Endothelial cell of umbilical vein (primary cell): ENCODE measurements at regions not wholly inside any gene's neighbourhood (a gene's known extent, or its start where the extent isn't known, plus 50 kb on each side); places are given as distances from the start of the nearest gene placed in this dataset.

Experiments
- BruUV-seq: library from RNA; stranded (reverse); fragments of 400-500 nt; replicated peaks from 2 replicates; lab custom pipeline; 2021; lab: Mats Ljungman, UMichigan
- CTCF ChIA-PET: fragments of 300-600, 350-600 bp; sonication (Branson Sonifier 250); formaldehyde crosslinking; loops from one replicate; lab custom pipeline; 2021; ENCODE audit warnings: antibody characterized with exemption, inconsistent platforms; lab: Charles Lee
- POLR2A ChIA-PET: fragments of 300-600, 350-600 bp; sonication (Branson Sonifier 250); formaldehyde crosslinking; loops from one replicate; lab custom pipeline; 2021; ENCODE audit warnings: antibody characterized with exemption, inconsistent platforms; lab: Charles Lee
- DNase-seq: peaks from one replicate; pipeline ENCODE4 v3.0.0-alpha.2; 2011; ENCODE audit warnings: low read depth, low spot score
- FAIRE-seq: peaks from 2 replicates; lab custom pipeline; 2011; peaks lifted over from hg19 to GRCh38; lab: Jason Lieb, UNC
- H2AFZ ChIP-seq: 2 replicates; pipeline ENCODE4 v1.6.0; 2012; ENCODE audit warnings: low read depth, low read length, control low read depth, inconsistent platforms
- H3K27ac ChIP-seq: 2 replicates; pipeline ENCODE4 v1.5.1; 2011; ENCODE audit warnings: low read depth, mild to moderate bottlenecking, control low read depth, low read length, moderate library complexity; ENCODE audit not compliant: insufficient read depth
- H3K27me3 ChIP-seq, 2 experiments: 2 replicates each; pipeline versions ENCODE4 v1.6.0 to v1.6.1; 2011; ENCODE audit warnings: low read length in 2 of 2, mixed read lengths in 1 of 2; ENCODE audit not compliant: control insufficient read depth in 2 of 2, insufficient read depth in 2 of 2
- H3K36me3 ChIP-seq, 2 experiments: 2 replicates in 1 of 2; 3 replicates in 1 of 2; pipeline ENCODE4 v1.5.1; 2011; ENCODE audit warnings: low read length in 2 of 2, mild to moderate bottlenecking in 1 of 2, moderate library complexity in 1 of 2; ENCODE audit not compliant: control insufficient read depth in 2 of 2, insufficient read depth in 2 of 2; ENCODE audit errors: extremely low read depth in 1 of 2
- H3K4me1 ChIP-seq: 3 replicates; pipeline ENCODE4 v1.5.1; 2011; ENCODE audit warnings: mild to moderate bottlenecking, low read length; ENCODE audit not compliant: control insufficient read depth, insufficient read depth; ENCODE audit errors: extremely low read depth
- H3K4me2 ChIP-seq: 2 replicates; pipeline ENCODE4 v1.6.1; 2011; ENCODE audit warnings: low read length, control low read depth, mixed read lengths; ENCODE audit not compliant: insufficient read depth
- H3K4me3 ChIP-seq, 3 experiments: fragments of 200-600 bp in 1 of 3; sonication (generic), shearing (Covaris generic) in 1 of 3; replicated peaks in 1 of 3; 2 replicates each; pipeline ENCODE4 v1.5.1; 2011 to 2016; ENCODE audit warnings: control low read depth in 3 of 3, low read length in 3 of 3, mild to moderate bottlenecking in 2 of 3, inconsistent platforms in 1 of 3, low read depth in 1 of 3, moderate library complexity in 1 of 3; ENCODE audit not compliant: insufficient read depth in 1 of 3
- H3K79me2 ChIP-seq: 2 replicates; pipeline ENCODE4 v1.6.0; 2012; ENCODE audit warnings: low read length, inconsistent platforms; ENCODE audit not compliant: control insufficient read depth, insufficient read depth
- H3K9ac ChIP-seq: replicated peaks from 2 replicates; pipeline ENCODE3; 2011; ENCODE audit warnings: low read length, control low read depth; ENCODE audit not compliant: insufficient read depth; ENCODE audit errors: extremely low read depth
- H3K9me1 ChIP-seq: replicated peaks from 3 replicates; pipeline ENCODE4 v1.6.0; 2011; ENCODE audit warnings: mild to moderate bottlenecking, low read length; ENCODE audit not compliant: control insufficient read depth, insufficient read depth; ENCODE audit errors: extremely low read depth
- H3K9me3 ChIP-seq: replicated peaks from 2 replicates; pipeline ENCODE4 v1.5.1; 2012; ENCODE audit warnings: low read length, inconsistent platforms; ENCODE audit not compliant: control insufficient read depth, insufficient read depth
- H4K20me1 ChIP-seq: replicated peaks from 2 replicates; pipeline ENCODE3; 2011; ENCODE audit warnings: mild to moderate bottlenecking, low read length; ENCODE audit not compliant: control insufficient read depth, insufficient read depth; ENCODE audit errors: extremely low read depth
- CTCF ChIP-seq, 2 donors: IDR thresholded peaks; 1 replicate in 1 of 2; 2 replicates in 1 of 2; pipeline ENCODE4 v1.5.1; 2011; ENCODE audit warnings: low read length in 2 of 2, mild to moderate bottlenecking in 2 of 2, moderate library complexity in 2 of 2, control low read depth in 1 of 2, inconsistent platforms in 1 of 2, low read depth in 1 of 2; ENCODE audit not compliant: insufficient read depth in 1 of 2; ENCODE audit errors: extremely low read depth in 1 of 2
- EZH2 ChIP-seq: IDR thresholded peaks from 2 replicates; pipeline ENCODE4 v1.6.1; 2012; ENCODE audit warnings: borderline replicate concordance, low read depth, mild to moderate bottlenecking, moderate library complexity, low read length, inconsistent platforms; ENCODE audit not compliant: severe bottlenecking
- FOS ChIP-seq: IDR thresholded peaks from 2 replicates; pipeline ENCODE4 v1.6.1; 2011; ENCODE audit warnings: mild to moderate bottlenecking, low read length, moderate library complexity, borderline replicate concordance; ENCODE audit not compliant: insufficient read depth
- GATA2 ChIP-seq: IDR thresholded peaks from 2 replicates; pipeline ENCODE4 v1.7.0; 2011; ENCODE audit warnings: low read depth, mild to moderate bottlenecking, moderate library complexity, mixed read lengths, low read length; ENCODE audit not compliant: insufficient read length, insufficient read depth
- JUN ChIP-seq: IDR thresholded peaks from 2 replicates; pipeline ENCODE4 v1.6.1; 2011; ENCODE audit warnings: borderline replicate concordance, low read depth; ENCODE audit not compliant: insufficient read length, insufficient read depth
- MAX ChIP-seq: IDR thresholded peaks from 2 replicates; pipeline ENCODE4 v1.6.1; 2011; ENCODE audit not compliant: insufficient read depth, insufficient read length
- MYC ChIP-seq: IDR thresholded peaks from one replicate; pipeline ENCODE4 v1.6.1; 2011; ENCODE audit warnings: mild to moderate bottlenecking, low read depth, low read length
- POLR2A ChIP-seq: IDR thresholded peaks from 2 replicates; pipeline ENCODE4 v1.6.1; 2012; ENCODE audit warnings: low read depth, mild to moderate bottlenecking, control low read depth, low read length
- POLR2AphosphoS5 ChIP-seq: IDR thresholded peaks from 2 replicates; pipeline ENCODE4 v1.6.1; 2012; ENCODE audit warnings: low read depth, mild to moderate bottlenecking, control low read depth, low read length, moderate library complexity; ENCODE audit not compliant: insufficient read depth
- dilution Hi-C: fragments of 300-500 bp; cut with MboI; formaldehyde crosslinking; loops from one replicate; pipeline ENCODE4 v1.15.0; 2019; ENCODE audit warnings: low sequenced_read_pairs; ENCODE audit not compliant: extremely low pct_ligation_motif_present
- intact Hi-C: fragments of 100-400 bp; cut with micrococcal nuclease; formaldehyde crosslinking; loops from one replicate; pipeline ENCODE4 v1.10.0; 2022

- Histone ChIP-seq H3K79me2 (no peaks in the 10 kb centered on the region), H3K9me1 (no peaks in the 10 kb centered on the region), H3K4me2 (no peak overlapping the region), H3K27me3 (peaks cover 0 to 13% of the 10 kb centered on the region in 2 experiments), H2AFZ (no peak overlapping the region), H3K36me3 (no peaks in the 10 kb centered on the region), H4K20me1 (no peaks in the 10 kb centered on the region), H3K27ac (no peak overlapping the region), H3K9me3 (no peaks in the 10 kb centered on the region), H3K4me3 (no peak overlapping the region), H3K9ac (no peak overlapping the region), H3K4me1 (no peaks in the 10 kb centered on the region)
- ChIA-PET CTCF (interaction anchor here (1.1 kb wide), 1 partner anchor 25 kb away, joined by 3 read pairs; no protein-coding TSS in a partner anchor), POLR2A (no interaction called here)
- no TSS peak for BruUV-seq
- dilution Hi-C loops (no loop called here), intact Hi-C loops (no loop called here)
- DNase-seq (no peak), FAIRE-seq (no peak)
- TF ChIP-seq FOS, result no peak
- TF ChIP-seq MYC, result no peak
- TF ChIP-seq CTCF (IDR thresholded peaks at IDR 0.05; ENCODE audit: extremely low read depth in 1 of 2, insufficient read depth in 1 of 2, low read depth in 1 of 2, low read length in 2 of 2), result no peak
- no peak for TF ChIP-seq JUN
Measured at GRCh38 chr10:21015851-21016250, 118.7 kb upstream of the NEBL start.

- Histone ChIP-seq H3K9me3 (no peaks in the 10 kb centered on the region), H2AFZ (no peak overlapping the region), H3K27me3 (peaks cover 3 to 13% of the 10 kb centered on the region in 2 experiments), H3K9ac (no peak overlapping the region), H3K4me3 (no peak overlapping the region), H3K27ac (no peak overlapping the region), H3K36me3 (no peaks in the 10 kb centered on the region), H4K20me1 (no peaks in the 10 kb centered on the region), H3K9me1 (no peaks in the 10 kb centered on the region), H3K4me2 (no peak overlapping the region), H3K79me2 (no peaks in the 10 kb centered on the region), H3K4me1 (no peaks in the 10 kb centered on the region)
- POLR2A ChIA-PET, result no interaction called here
- CTCF ChIA-PET, result no interaction called here
- DNase-seq (no peak), FAIRE-seq (no peak)
- BruUV-seq, result no TSS peak
- no peak for TF ChIP-seq CTCF (IDR thresholded peaks at IDR 0.05; ENCODE audit: extremely low read depth in 1 of 2, insufficient read depth in 1 of 2, low read depth in 1 of 2, low read length in 2 of 2)
- TF ChIP-seq EZH2, result no peak
- TF ChIP-seq GATA2, result no peak
- no peak for TF ChIP-seq MYC
- TF ChIP-seq FOS, result no peak
- no peak for TF ChIP-seq JUN
- no peak for TF ChIP-seq POLR2A
- TF ChIP-seq POLR2AphosphoS5, result no peak
- TF ChIP-seq MAX, result no peak
- intact Hi-C loops (no loop called here), dilution Hi-C loops (no loop called here)
Measured at GRCh38 chr10:21014141-21014540, 117.0 kb upstream of the NEBL start.
